Stomach (tissue), 8 donors: ENCODE measurements at regions not wholly inside any gene's neighbourhood (a gene's known extent, or its start where the extent isn't known, plus 50 kb on each side); places are given as distances from the start of the nearest gene placed in this dataset.

ENCODE experiments used
- DNase-seq, 2 donors: peaks; one replicate each; pipeline versions ENCODE4 v3.0.0 to v3.0.0-alpha.2; 2013 to 2019
- H3K27ac ChIP-seq, 5 donors: fragments of 200-600 bp in 4 of 5; sonication (generic) in 4 of 5; one replicate each; pipeline ENCODE4 v1.5.1; 2013 to 2019; ENCODE audit warnings: mild to moderate bottlenecking in 1 of 5, moderate library complexity in 1 of 5
- H3K27me3 ChIP-seq, 3 donors: fragments of 200-600 bp; sonication (generic); one replicate each; pipeline ENCODE4 v1.5.1; 2017 to 2019; ENCODE audit warnings: mixed run types in 1 of 3
- H3K36me3 ChIP-seq, 4 donors: fragments of 200-600 bp; sonication (generic); 1 replicate in 3 of 4; 2 replicates in 1 of 4; pipeline ENCODE4 v1.5.1; 2016 to 2019
- H3K4me1 ChIP-seq, 4 donors: fragments of 200-600 bp; sonication (generic); one replicate each; pipeline ENCODE4 v1.5.1; 2016 to 2019
- H3K4me3 ChIP-seq, 4 donors: fragments of 200-600 bp; sonication (generic) in 3 of 4; one replicate each; pipeline ENCODE4 v1.5.1; 2016 to 2019; ENCODE audit warnings: mild to moderate bottlenecking in 1 of 4
- H3K9me3 ChIP-seq, 4 donors: fragments of 200-600 bp; sonication (generic); one replicate each; pipeline ENCODE4 v1.5.1; 2016 to 2019
- CTCF ChIP-seq, 7 experiments: fragments of 450-650 bp in 4 of 7; fragments of 200-600 bp in 3 of 7; sonication (generic) in 3 of 7; IDR thresholded peaks; one replicate each; pipeline ENCODE4 v1.5.1; 2016 to 2019; ENCODE audit warnings: antibody characterized with exemption in 7 of 7, control low read depth in 2 of 7, mild to moderate bottlenecking in 1 of 7
- EP300 ChIP-seq: sonication (generic); formaldehyde crosslinking; IDR thresholded peaks from one replicate; pipeline ENCODE4 v1.6.1; 2017; ENCODE audit warnings: antibody characterized with exemption
- POLR2A ChIP-seq, 4 donors: fragments of 450-650 bp; IDR thresholded peaks; one replicate each; pipeline ENCODE4 v1.6.1; 2016; ENCODE audit warnings: antibody characterized with exemption in 4 of 4, control low read depth in 2 of 4, mild to moderate bottlenecking in 1 of 4, moderate library complexity in 1 of 4
- POLR2AphosphoS5 ChIP-seq, 3 donors: sonication (generic); formaldehyde crosslinking; IDR thresholded peaks; one replicate each; pipeline ENCODE4 v1.6.1; 2016; ENCODE audit warnings: antibody characterized with exemption in 3 of 3
- WGBS, 5 donors: extraction: QIAGEN DNeasy Blood & Tissue Kit in 3 of 5; methylation state at CpG; one replicate each; pipeline versions ENCODE4 v1.1.5 to v1.1.7; 2013 to 2018; 5-methylcytosine and 5-hydroxymethylcytosine counted together
- intact Hi-C: fragments of 100-400 bp; cut with DNase I; formaldehyde crosslinking; loops from one replicate; pipeline ENCODE4 v1.15.1; 2023; ENCODE audit warnings: low total_unique reads
- donor health status: healthy with polysubstance abuse.
- donor health status: Bipolar disorder and iron deficiency.
- donor health status: healthy.

GRCh38 chr5:51889703-51890102, 506.5 kb downstream of the ISL1 start:
- no peaks in the 10 kb centered on the region for H3K4me1 ChIP-seq
- no peaks in the 10 kb centered on the region for H3K36me3 ChIP-seq
- H3K27ac ChIP-seq: no peak overlapping the region
- no peak for DNase-seq
- no peak overlapping the region for H3K4me3 ChIP-seq
- no peak for TF ChIP-seq CTCF (IDR thresholded peaks at IDR 0.05)
- no peak for TF ChIP-seq EP300
- TF ChIP-seq POLR2A (IDR thresholded peaks at IDR 0.05): no peak
- no peak for TF ChIP-seq POLR2AphosphoS5 (IDR thresholded peaks at IDR 0.05)
- H3K9me3 ChIP-seq: no peaks in the 10 kb centered on the region
- WGBS, 5 donors: 62 to 74% (median 66%) methylated on average over 2 of the region's 2 CpGs
- intact Hi-C loops: no loop called here
- no peaks in the 10 kb centered on the region for H3K27me3 ChIP-seq

GRCh38 chr5:51890435-51891116, 507.3 kb downstream of the ISL1 start:
- Histone ChIP-seq H3K9me3 (no peaks in the 10 kb centered on the region), H3K4me3 (no peak overlapping the region), H3K4me1 (no peaks in the 10 kb centered on the region), H3K27me3 (no peaks in the 10 kb centered on the region), H3K27ac (no peak overlapping the region), H3K36me3 (no peaks in the 10 kb centered on the region)
- WGBS, 5 donors: 62 to 79% (median 78%) methylated on average over 5 of the region's 5 CpGs
- no peak for DNase-seq
- intact Hi-C loops: no loop called here
- no peak for TF ChIP-seq POLR2AphosphoS5 (IDR thresholded peaks at IDR 0.05)
- no peak for TF ChIP-seq EP300
- TF ChIP-seq POLR2A (IDR thresholded peaks at IDR 0.05): no peak
- no peak for TF ChIP-seq CTCF (IDR thresholded peaks at IDR 0.05)

GRCh38 chr5:51892680-51893079, 509.4 kb downstream of the ISL1 start:
- TF ChIP-seq POLR2A (IDR thresholded peaks at IDR 0.05): no peak
- no peak for TF ChIP-seq CTCF (IDR thresholded peaks at IDR 0.05)
- TF ChIP-seq POLR2AphosphoS5 (IDR thresholded peaks at IDR 0.05): no peak
- TF ChIP-seq EP300: no peak
- no peak overlapping the region for H3K27ac ChIP-seq
- DNase-seq: no peak
- no peak overlapping the region for H3K4me3 ChIP-seq
- intact Hi-C loops: no loop called here
- H3K9me3 ChIP-seq: no peaks in the 10 kb centered on the region
- H3K36me3 ChIP-seq: no peaks in the 10 kb centered on the region
- 78 to 94% (median 92%) methylated on average over 1 of the region's 1 CpG for WGBS, 5 donors
- H3K27me3 ChIP-seq: no peaks in the 10 kb centered on the region
- no peaks in the 10 kb centered on the region for H3K4me1 ChIP-seq

GRCh38 chr5:51895834-51896233, 512.6 kb downstream of the ISL1 start:
- intact Hi-C loops: no loop called here
- no peak for DNase-seq
- TF ChIP-seq POLR2A (IDR thresholded peaks at IDR 0.05) (no peak), EP300 (no peak), POLR2AphosphoS5 (IDR thresholded peaks at IDR 0.05) (no peak), CTCF (IDR thresholded peaks at IDR 0.05) (no peak)

More at GRCh38 chr5:51895834-51896233, 512.6 kb downstream of the ISL1 start:
- H3K4me1 ChIP-seq: no peaks in the 10 kb centered on the region
- H3K9me3 ChIP-seq: no peaks in the 10 kb centered on the region
- no peaks in the 10 kb centered on the region for H3K27me3 ChIP-seq
- H3K27ac ChIP-seq: no peak overlapping the region
- H3K36me3 ChIP-seq: no peaks in the 10 kb centered on the region
- no peak overlapping the region for H3K4me3 ChIP-seq
